Chondrocyte (in vitro differentiated cells): ENCODE measurements at regions not wholly inside any gene's neighbourhood (a gene's known extent, or its start where the extent isn't known, plus 50 kb on each side); places are given as distances from the start of the nearest gene placed in this dataset.

ENCODE experiments used
- DNase-seq: peaks from one replicate; pipeline ENCODE4 v3.0.0; 2021; ENCODE audit warnings: mixed read lengths, low spot score
- H3K27ac Mint-ChIP-seq: one replicate; pipeline ENCODE4 v1.8.0; 2021; ENCODE audit warnings: mild to moderate bottlenecking, moderate library complexity, mixed read lengths; ENCODE audit not compliant: unreplicated experiment
- H3K27me3 Mint-ChIP-seq: 2 replicates; pipeline ENCODE4 v1.8.0; 2021; ENCODE audit warnings: low read depth, mixed read lengths
- H3K36me3 Mint-ChIP-seq: 2 replicates; pipeline ENCODE4 v1.8.0; 2021; ENCODE audit warnings: low read depth, mixed read lengths
- H3K4me1 Mint-ChIP-seq: 2 replicates; pipeline ENCODE4 v1.8.0; 2021; ENCODE audit warnings: low read depth, mild to moderate bottlenecking, mixed read lengths
- H3K4me3 Mint-ChIP-seq: one replicate; pipeline ENCODE4 v1.8.0; 2021; ENCODE audit warnings: mild to moderate bottlenecking, moderate library complexity, mixed read lengths; ENCODE audit not compliant: unreplicated experiment
- H3K9me3 Mint-ChIP-seq: 2 replicates; pipeline ENCODE4 v1.8.0; 2021; ENCODE audit warnings: low read depth, mixed read lengths
- CTCF ChIP-seq: fragments of 200-600 bp; sonication (generic); IDR thresholded peaks from 2 replicates; pipeline ENCODE4 v1.5.0; 2021; ENCODE audit warnings: antibody characterized with exemption, mild to moderate bottlenecking, moderate library complexity

- peaks cover 5% of the 10 kb centered on the region for H3K9me3 Mint-ChIP-seq
- TF ChIP-seq CTCF, result no peak
These were observed 66.3 kb upstream of the FAM9C start for GRCh38 chrX:13110433-13111324.

GRCh38 chrX:13109817-13110216 is 65.4 kb upstream of the FAM9C start:
- Mint-ChIP-seq H3K27me3 (no peaks in the 10 kb centered on the region), H3K36me3 (no peaks in the 10 kb centered on the region), H3K4me3 (no peak overlapping the region), H3K4me1 (peaks cover 22% of the 10 kb centered on the region), H3K27ac (peak overlapping the region; percentile 84), H3K9me3 (peaks cover 8% of the 10 kb centered on the region)
- DNase-seq, result no peak
- no peak for TF ChIP-seq CTCF

More at GRCh38 chrX:13110433-13111324, 66.3 kb upstream of the FAM9C start:
- Mint-ChIP-seq H3K27ac (peak overlapping the region; percentile 84), H3K4me3 (no peak overlapping the region), H3K4me1 (peaks cover 18% of the 10 kb centered on the region), H3K36me3 (no peaks in the 10 kb centered on the region), H3K27me3 (no peaks in the 10 kb centered on the region)
- no peak for DNase-seq

GRCh38 chrX:13103914-13104274 is 59.5 kb upstream of the FAM9C start:
- H3K36me3 Mint-ChIP-seq, result no peaks in the 10 kb centered on the region
- H3K9me3 Mint-ChIP-seq, result peaks cover 8% of the 10 kb centered on the region
- DNase-seq, result no peak
- H3K4me3 Mint-ChIP-seq, result no peak overlapping the region
- H3K27me3 Mint-ChIP-seq, result no peaks in the 10 kb centered on the region
- H3K4me1 Mint-ChIP-seq, result peaks cover 46% of the 10 kb centered on the region
- TF ChIP-seq CTCF, result no peak
- no peak overlapping the region for H3K27ac Mint-ChIP-seq

- peaks cover 51% of the 10 kb centered on the region for H3K4me1 Mint-ChIP-seq
- peaks cover 8% of the 10 kb centered on the region for H3K9me3 Mint-ChIP-seq
- TF ChIP-seq CTCF, result no peak
- no peaks in the 10 kb centered on the region for H3K36me3 Mint-ChIP-seq
- no peak overlapping the region for H3K4me3 Mint-ChIP-seq
- H3K27me3 Mint-ChIP-seq, result no peaks in the 10 kb centered on the region
- H3K27ac Mint-ChIP-seq, result peak overlapping the region; percentile 20
- DNase-seq, result no peak
These were observed 58.9 kb upstream of the FAM9C start for GRCh38 chrX:13103188-13103913.

- Mint-ChIP-seq H3K4me3 (no peak overlapping the region), H3K9me3 (peaks cover 8% of the 10 kb centered on the region), H3K27ac (peak overlapping the region; percentile 91), H3K27me3 (no peaks in the 10 kb centered on the region), H3K36me3 (no peaks in the 10 kb centered on the region), H3K4me1 (peaks cover 51% of the 10 kb centered on the region)
- no peak for TF ChIP-seq CTCF
- no peak for DNase-seq
These were observed 58.2 kb upstream of the FAM9C start for GRCh38 chrX:13102636-13103035.
